NCI-H524 (cell line): ENCODE measurements at regions not wholly inside any gene's neighbourhood (a gene's known extent, or its start where the extent isn't known, plus 50 kb on each side); places are given as distances from the start of the nearest gene placed in this dataset.
"Not testable (repeated sequence)": the region's sequence is repeated elsewhere in the genome, so short reads cannot be mapped to it uniquely, and the experiment has no call there.

Experiments used
- DNase-seq, 2 experiments: peaks; one replicate each; lab custom pipeline; 2025; lab: John Stamatoyannopoulos, UW

DNA sequence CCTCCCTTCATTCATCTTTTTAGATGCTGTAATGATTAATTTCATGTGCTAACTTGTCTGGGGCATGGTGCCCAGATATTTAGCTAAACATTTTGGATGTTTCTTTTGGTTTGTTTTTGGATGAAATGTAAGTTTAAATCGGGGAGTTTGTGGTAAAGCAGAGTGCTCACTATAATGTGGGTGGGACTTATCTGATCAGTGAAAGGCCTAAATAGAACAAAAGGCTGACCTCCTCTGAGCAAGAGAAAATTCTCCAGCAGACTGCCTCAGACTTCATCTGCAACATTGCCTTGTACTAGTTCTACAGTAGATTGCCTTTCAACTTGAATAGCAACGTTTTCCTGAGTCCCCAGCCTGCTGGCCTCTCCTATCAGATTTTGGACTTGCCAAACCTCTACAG is 183.6 kb downstream of the S1PR1 start:
- DNase-seq: no peak

GRCh38 chr1:101428083-101428482 is 191.3 kb downstream of the S1PR1 start:
- DNase-seq: not testable (repeated sequence)

- no peak for DNase-seq
Observed at GRCh38 chr1:101428562-101428961, 191.7 kb downstream of the S1PR1 start.

GRCh38 chr1:101431956-101432510 is 195.2 kb downstream of the S1PR1 start:
- peak in 1 of 2 experiments; percentile 22 for DNase-seq

- DNase-seq: no peak
Observed at GRCh38 chr1:101435831-101436511, 199.2 kb downstream of the S1PR1 start.

DNA sequence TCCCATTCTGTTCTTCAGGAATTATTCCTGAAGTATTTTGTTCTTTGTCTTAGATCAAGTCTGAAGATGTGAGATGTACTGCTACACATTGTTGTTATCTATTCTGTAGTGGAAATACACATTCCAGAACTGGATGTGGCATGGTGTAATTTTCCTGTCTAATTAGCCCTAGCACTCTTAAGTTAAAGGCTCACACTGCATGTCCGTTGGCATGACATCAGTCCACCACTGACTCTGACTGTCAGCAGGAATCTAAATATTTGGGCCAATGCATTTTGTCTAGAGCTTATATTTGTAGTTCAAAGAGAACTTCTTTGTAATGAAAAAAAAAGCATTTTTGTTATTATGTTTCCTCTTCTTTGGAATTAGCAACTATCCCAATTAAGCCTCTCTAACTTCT is 201.0 kb downstream of the S1PR1 start:
- DNase-seq: no peak

GRCh38 chr1:101438359-101438758 is 201.5 kb downstream of the S1PR1 start:
- DNase-seq: no peak

GRCh38 chr1:101440485-101440884 is 203.7 kb downstream of the S1PR1 start:
- no peak for DNase-seq

DNA sequence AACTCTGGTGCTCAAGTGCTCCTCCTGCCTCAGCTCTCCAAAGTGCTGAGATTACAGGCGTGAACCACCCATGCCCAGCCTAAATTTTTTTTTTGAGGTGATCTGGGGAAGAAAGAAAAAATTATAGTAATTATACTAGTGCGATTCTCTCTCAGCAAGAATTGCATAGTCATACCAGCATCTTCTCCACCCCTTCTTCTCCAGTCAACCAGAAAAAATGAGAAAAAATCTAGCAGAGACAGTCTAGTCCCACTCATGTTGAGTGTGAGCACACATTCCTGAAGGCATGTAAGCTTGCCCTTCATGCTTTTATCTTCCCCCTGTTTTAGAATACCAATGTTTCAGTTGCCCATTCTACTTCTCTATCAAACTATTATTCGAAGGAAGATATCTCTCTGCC is 207.6 kb downstream of the S1PR1 start:
- no peak for DNase-seq

DNA sequence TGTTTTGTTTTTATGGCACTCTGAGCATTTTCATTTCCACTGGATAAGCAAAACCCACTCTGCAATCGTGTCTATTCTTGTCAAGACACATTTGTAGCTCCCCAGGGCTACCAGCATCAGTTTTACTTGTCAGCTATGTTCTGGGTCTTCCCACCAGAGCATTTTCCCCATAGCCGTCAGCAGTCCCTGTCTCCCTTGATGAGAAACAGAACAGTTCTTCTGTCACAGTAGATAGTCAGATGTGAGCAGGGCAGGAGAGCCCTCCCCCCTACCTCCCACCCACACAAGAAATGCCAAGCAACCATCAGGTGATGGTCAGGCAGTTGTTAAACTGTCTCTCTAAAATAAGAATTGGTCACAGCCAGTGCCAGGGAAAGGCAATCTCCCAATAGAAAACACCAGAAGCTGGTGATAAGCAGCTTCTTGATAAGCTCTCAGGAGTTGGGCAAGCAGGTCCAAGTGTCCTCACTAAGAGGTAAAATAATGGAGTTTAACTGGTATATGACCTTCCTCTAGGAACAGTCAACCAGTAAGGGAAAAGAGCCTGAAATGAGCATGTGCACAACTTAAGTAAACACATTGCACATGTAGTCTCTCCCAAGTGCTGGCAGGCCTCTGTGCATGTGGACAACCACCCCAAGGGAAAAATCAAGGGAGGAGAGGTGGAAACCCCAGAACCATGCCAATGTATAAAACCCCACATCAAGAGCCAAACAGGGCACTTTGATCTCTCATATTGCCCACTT is 208.2 kb downstream of the S1PR1 start:
- DNase-seq: no peak

GRCh38 chr1:101448018-101448417 is 211.2 kb downstream of the S1PR1 start:
- DNase-seq: no peak

GRCh38 chr1:101450691-101451090 is 213.9 kb downstream of the S1PR1 start:
- not testable (repeated sequence) for DNase-seq

DNA sequence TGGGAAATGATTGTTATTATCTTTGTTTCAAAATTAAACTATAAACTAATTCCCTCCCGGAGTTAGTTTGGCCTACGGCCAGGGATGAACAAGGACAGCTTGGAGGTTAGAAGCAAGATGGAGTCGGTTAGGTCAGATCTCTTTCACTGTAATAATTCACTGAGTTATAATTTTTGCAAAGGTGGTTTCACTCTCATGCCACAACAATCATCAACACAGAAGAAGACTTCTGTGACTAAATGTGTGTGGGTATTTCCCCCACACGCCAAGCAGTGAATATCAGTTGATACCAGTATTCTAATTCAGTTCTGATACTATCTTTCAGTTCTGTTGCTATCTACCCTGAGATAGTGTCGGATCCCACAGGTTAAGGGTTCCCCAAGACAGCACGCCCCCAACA is 215.1 kb downstream of the S1PR1 start:
- no peak for DNase-seq

- DNase-seq: no peak
Observed at GRCh38 chr1:101452825-101453224, 216.0 kb downstream of the S1PR1 start.

DNA sequence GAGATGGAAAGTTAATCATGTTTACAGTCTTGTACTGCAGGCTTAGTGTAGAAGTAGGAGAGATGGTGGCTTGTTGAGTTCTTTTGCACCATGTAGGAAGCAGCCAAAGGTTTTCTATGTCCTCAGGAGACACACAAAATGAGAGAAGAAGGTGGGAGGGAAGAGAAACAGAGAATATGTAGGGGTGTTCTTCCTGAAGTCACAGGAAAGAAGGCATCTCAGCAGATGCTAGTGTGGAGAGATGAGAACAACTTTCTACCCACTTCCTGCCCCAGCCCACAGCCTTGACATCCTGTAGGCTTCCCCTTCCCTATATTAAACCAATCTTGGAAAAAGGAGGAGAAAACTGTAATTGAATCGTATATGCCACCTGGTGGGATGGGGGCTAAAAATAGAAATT is 217.0 kb downstream of the S1PR1 start:
- no peak for DNase-seq

- DNase-seq: no peak
Observed at GRCh38 chr1:101455166-101455565, 218.3 kb downstream of the S1PR1 start.

DNA sequence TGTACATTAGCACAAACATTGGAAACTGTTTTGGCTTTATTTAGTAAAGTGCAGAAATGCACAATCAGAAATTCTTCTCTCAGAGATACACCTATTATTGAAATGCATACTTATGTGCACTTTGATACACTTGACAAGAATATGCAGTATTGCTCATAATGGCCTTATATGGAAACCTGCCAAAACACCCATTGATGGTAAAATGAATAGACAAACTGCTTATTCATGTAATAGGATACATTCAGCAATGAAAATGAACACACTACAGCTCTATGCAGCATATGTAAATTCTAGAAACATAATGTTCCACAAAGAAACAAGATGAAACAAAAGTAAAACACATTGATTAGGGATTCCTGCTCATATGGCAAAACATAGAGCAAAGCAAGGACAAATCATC is 223.9 kb downstream of the S1PR1 start:
- DNase-seq: peak in 1 of 2 experiments; percentile 4

DNA sequence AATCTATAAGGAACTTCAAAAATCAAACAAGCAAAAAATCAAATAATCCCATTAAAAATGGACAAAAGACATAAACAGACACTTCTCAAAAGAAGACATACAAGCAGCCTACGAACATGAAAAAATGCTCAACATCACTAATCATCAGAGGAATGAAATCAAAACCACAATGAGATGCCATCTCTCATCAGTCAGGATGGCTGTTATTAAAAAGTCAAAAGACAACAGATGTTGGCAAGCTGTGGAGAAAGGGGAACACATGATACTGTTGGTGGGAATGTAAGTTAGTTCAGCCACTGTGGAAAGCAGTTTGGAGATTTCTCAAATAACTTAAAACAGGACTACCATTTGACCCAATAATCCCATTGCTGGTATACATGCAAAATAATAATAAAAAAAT is 226.4 kb downstream of the S1PR1 start:
- no peak for DNase-seq

- DNase-seq: no peak
Observed at GRCh38 chr1:101465941-101466340, 229.1 kb downstream of the S1PR1 start.

DNA sequence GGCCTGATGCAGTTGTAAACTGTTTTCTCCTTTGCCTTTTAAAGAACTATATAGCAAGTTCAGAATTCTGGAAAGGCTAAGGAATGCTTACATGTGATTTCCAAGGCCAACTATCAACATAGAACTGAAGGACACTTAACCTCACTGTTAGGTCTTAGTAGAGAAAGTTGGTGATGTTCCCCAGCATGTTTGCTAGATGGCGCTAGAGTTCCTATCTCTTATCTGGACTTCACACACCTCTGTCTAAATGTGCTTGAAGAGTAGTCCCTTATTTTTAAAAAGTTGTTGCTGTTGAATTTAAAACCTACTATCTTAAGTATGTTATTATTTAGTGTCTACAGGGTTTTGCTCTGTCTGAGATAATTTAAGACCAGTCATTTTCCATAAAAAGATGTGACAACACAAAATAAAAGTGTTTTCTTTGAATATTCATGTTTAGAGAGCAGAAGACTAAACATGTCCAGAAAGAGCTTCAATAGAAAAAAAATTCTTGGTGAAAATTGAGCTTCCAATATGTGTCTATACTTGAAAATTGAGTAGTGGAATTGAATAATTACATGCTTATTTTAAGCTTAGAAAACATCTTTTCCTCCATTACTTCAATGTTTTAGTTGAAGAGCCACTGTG is 237.3 kb downstream of the S1PR1 start:
- peak; percentile 6 to 51 for DNase-seq

DNA sequence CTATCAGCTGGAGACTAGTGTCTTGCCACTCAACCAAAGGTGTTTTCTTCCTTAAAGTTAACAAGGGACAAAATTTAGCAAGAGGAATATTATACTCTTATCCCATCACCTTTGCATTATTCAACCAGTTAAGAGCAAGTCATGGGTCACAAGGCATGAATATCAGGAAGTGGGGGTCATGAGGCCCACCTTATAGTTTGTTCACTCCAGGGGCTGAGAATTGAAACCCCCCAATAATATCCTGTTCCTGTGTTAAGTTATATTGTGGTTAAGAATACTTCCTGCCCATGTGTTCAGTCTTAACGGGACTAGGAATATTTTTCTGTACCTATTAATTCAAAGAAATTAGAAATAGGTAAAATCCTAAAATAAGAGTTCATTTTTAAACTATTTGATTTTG is 239.7 kb downstream of the S1PR1 start:
- no peak for DNase-seq

- no peak for DNase-seq
Observed at GRCh38 chr1:101479945-101480344, 243.1 kb downstream of the S1PR1 start.

- no peak for DNase-seq
Observed at GRCh38 chr1:101482306-101482705, 245.5 kb downstream of the S1PR1 start.
